Fibroblast of lung (primary cell): ENCODE measurements at regions not wholly inside any gene's neighbourhood (a gene's known extent, or its start where the extent isn't known, plus 50 kb on each side); places are given as distances from the start of the nearest gene placed in this dataset.

Source experiments
- EZH2 ChIP-seq: IDR thresholded peaks from 2 replicates; pipeline ENCODE4 v1.5.1; 2012; ENCODE audit warnings: low read length, control low read depth, mild to moderate bottlenecking; ENCODE audit errors: missing control alignments
- TF ChIP-seq, protein P1 (sequence below), 2 donors: IDR thresholded peaks in 1 of 2; conservative IDR thresholded peaks in 1 of 2; 1 replicate in 1 of 2; 2 replicates in 1 of 2; pipeline ENCODE4 v1.5.1; 2011 to 2012; ENCODE audit warnings: low read length in 2 of 2, control low read depth in 1 of 2, inconsistent platforms in 1 of 2, low read depth in 1 of 2, mild to moderate bottlenecking in 1 of 2

GRCh38 chr3:65070968-65071367, 383.2 kb upstream of the ADAMTS9 start:
- TF ChIP-seq, protein P1, sequence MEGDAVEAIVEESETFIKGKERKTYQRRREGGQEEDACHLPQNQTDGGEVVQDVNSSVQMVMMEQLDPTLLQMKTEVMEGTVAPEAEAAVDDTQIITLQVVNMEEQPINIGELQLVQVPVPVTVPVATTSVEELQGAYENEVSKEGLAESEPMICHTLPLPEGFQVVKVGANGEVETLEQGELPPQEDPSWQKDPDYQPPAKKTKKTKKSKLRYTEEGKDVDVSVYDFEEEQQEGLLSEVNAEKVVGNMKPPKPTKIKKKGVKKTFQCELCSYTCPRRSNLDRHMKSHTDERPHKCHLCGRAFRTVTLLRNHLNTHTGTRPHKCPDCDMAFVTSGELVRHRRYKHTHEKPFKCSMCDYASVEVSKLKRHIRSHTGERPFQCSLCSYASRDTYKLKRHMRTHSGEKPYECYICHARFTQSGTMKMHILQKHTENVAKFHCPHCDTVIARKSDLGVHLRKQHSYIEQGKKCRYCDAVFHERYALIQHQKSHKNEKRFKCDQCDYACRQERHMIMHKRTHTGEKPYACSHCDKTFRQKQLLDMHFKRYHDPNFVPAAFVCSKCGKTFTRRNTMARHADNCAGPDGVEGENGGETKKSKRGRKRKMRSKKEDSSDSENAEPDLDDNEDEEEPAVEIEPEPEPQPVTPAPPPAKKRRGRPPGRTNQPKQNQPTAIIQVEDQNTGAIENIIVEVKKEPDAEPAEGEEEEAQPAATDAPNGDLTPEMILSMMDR (conservative IDR thresholded peaks at IDR 0.05 in 1 of 2, IDR thresholded peaks at IDR 0.05 in 1 of 2; ENCODE audit: low read depth in 1 of 2, low read length in 2 of 2) = no peak
- no peak for TF ChIP-seq EZH2
